Tibial artery (tissue), 4 donors: ENCODE measurements at regions not wholly inside any gene's neighbourhood (a gene's known extent, or its start where the extent isn't known, plus 50 kb on each side); places are given as distances from the start of the nearest gene placed in this dataset.

Experiments used
- DNase-seq, 2 donors: peaks; one replicate each; pipeline ENCODE4 v3.0.0-alpha.2; 2019
- H3K27ac ChIP-seq, 2 donors: fragments of 200-600 bp; sonication (generic) in 1 of 2; 1 replicate in 1 of 2; 2 replicates in 1 of 2; pipeline ENCODE4 v1.5.1; 2018 to 2019; ENCODE audit warnings: mild to moderate bottlenecking in 1 of 2
- H3K27me3 ChIP-seq, 2 donors: fragments of 200-600 bp; sonication (generic) in 1 of 2; one replicate each; pipeline versions ENCODE4 v1.5.1 to v1.6.0; 2016 to 2019
- H3K36me3 ChIP-seq, 3 donors: fragments of 200-600 bp; sonication (generic) in 2 of 3; one replicate each; pipeline ENCODE4 v1.5.1; 2016 to 2019; ENCODE audit warnings: mild to moderate bottlenecking in 2 of 3
- H3K4me1 ChIP-seq, 4 donors: fragments of 200-600 bp; sonication (generic) in 2 of 4; 1 replicate in 3 of 4; 2 replicates in 1 of 4; pipeline ENCODE4 v1.5.1; 2016 to 2019
- H3K4me3 ChIP-seq, 2 donors: fragments of 200-600 bp; sonication (generic) in 1 of 2; 1 replicate in 1 of 2; 2 replicates in 1 of 2; pipeline ENCODE4 v1.5.1; 2018 to 2019; ENCODE audit warnings: mild to moderate bottlenecking in 2 of 2
- H3K9me3 ChIP-seq, 3 donors: fragments of 200-600 bp; sonication (generic) in 1 of 3; one replicate each; pipeline ENCODE4 v1.5.1; 2016 to 2019
- CTCF ChIP-seq, 2 experiments: fragments of 200-600 bp in 1 of 2; fragments of 450-650 bp in 1 of 2; IDR thresholded peaks; one replicate each; pipeline ENCODE4 v1.5.1; 2017 to 2019; ENCODE audit warnings: antibody characterized with exemption in 2 of 2, mild to moderate bottlenecking in 1 of 2, moderate library complexity in 1 of 2
- intact Hi-C: fragments of 100-400 bp; cut with DNase I; formaldehyde crosslinking; loops from one replicate; pipeline ENCODE4 v1.15.0; 2023; ENCODE audit warnings: low total_unique reads

- H3K36me3 ChIP-seq: no peaks in the 10 kb centered on the region
- no peak overlapping the region for H3K27ac ChIP-seq
- no peak for TF ChIP-seq CTCF (IDR thresholded peaks at IDR 0.05)
- no peak for DNase-seq
- intact Hi-C loops: no loop called here
- H3K27me3 ChIP-seq: no peaks in the 10 kb centered on the region
- H3K9me3 ChIP-seq: no peaks in the 10 kb centered on the region
- no peak overlapping the region for H3K4me3 ChIP-seq
- no peaks in the 10 kb centered on the region for H3K4me1 ChIP-seq
Measured at GRCh38 chr2:145569108-145569507, 1049.2 kb upstream of the ZEB2 start.

- Histone ChIP-seq H3K4me3 (no peak overlapping the region), H3K27me3 (no peaks in the 10 kb centered on the region), H3K4me1 (no peaks in the 10 kb centered on the region), H3K36me3 (no peaks in the 10 kb centered on the region), H3K9me3 (no peaks in the 10 kb centered on the region), H3K27ac (no peak overlapping the region)
- no peak for DNase-seq
- TF ChIP-seq CTCF (IDR thresholded peaks at IDR 0.05): no peak
- intact Hi-C loops: no loop called here
Measured at GRCh38 chr2:145563741-145564615, 1044.1 kb upstream of the ZEB2 start.

- no peak for DNase-seq
- no peak for TF ChIP-seq CTCF (IDR thresholded peaks at IDR 0.05)
- intact Hi-C loops: no loop called here
- H3K36me3 ChIP-seq: no peaks in the 10 kb centered on the region
- H3K4me3 ChIP-seq: no peak overlapping the region
- H3K4me1 ChIP-seq: no peaks in the 10 kb centered on the region
- H3K27ac ChIP-seq: no peak overlapping the region
- no peaks in the 10 kb centered on the region for H3K9me3 ChIP-seq
- no peaks in the 10 kb centered on the region for H3K27me3 ChIP-seq
Measured at GRCh38 chr2:145561152-145561551, 1041.2 kb upstream of the ZEB2 start.

GRCh38 chr2:145558617-145559350 lies 1038.9 kb upstream of the ZEB2 start:
- Histone ChIP-seq H3K4me1 (peaks cover 0 to 3% (median 0%) of the 10 kb centered on the region in 4 donors), H3K9me3 (no peaks in the 10 kb centered on the region), H3K27ac (no peak overlapping the region), H3K27me3 (no peaks in the 10 kb centered on the region), H3K36me3 (no peaks in the 10 kb centered on the region), H3K4me3 (no peak overlapping the region)
- TF ChIP-seq CTCF (IDR thresholded peaks at IDR 0.05): no peak
- intact Hi-C loops: no loop called here
- no peak for DNase-seq

GRCh38 chr2:145555360-145555759 lies 1035.4 kb upstream of the ZEB2 start:
- no peak overlapping the region for H3K4me3 ChIP-seq
- no peak for TF ChIP-seq CTCF (IDR thresholded peaks at IDR 0.05)
- no peaks in the 10 kb centered on the region for H3K27me3 ChIP-seq
- no peaks in the 10 kb centered on the region for H3K9me3 ChIP-seq
- H3K27ac ChIP-seq: no peak overlapping the region
- no peaks in the 10 kb centered on the region for H3K36me3 ChIP-seq
- no peak for DNase-seq
- intact Hi-C loops: no loop called here
- peaks cover 0 to 5% (median 0%) of the 10 kb centered on the region in 4 donors for H3K4me1 ChIP-seq
